Mesodermal cell (in vitro differentiated cells): ENCODE measurements at regions not wholly inside any gene's neighbourhood (a gene's known extent, or its start where the extent isn't known, plus 50 kb on each side); places are given as distances from the start of the nearest gene placed in this dataset.

Experiments
- H3K27ac ChIP-seq: 2 replicates; pipeline ENCODE4 v1.7.0; 2013; ENCODE audit warnings: mild to moderate bottlenecking, low read depth, low read length, moderate library complexity; ENCODE audit not compliant: severe bottlenecking
- H3K36me3 ChIP-seq: 2 replicates; pipeline ENCODE4 v1.7.1; 2013; ENCODE audit warnings: mild to moderate bottlenecking, low read length, moderate library complexity; ENCODE audit not compliant: control insufficient read depth, insufficient read depth
- H3K4me1 ChIP-seq: one replicate; pipeline ENCODE4 v1.7.1; 2013; ENCODE audit warnings: mild to moderate bottlenecking, low read length; ENCODE audit not compliant: insufficient read depth, control insufficient read depth, poor library complexity, severe bottlenecking
- H3K4me3 ChIP-seq: 2 replicates; pipeline ENCODE4 v1.7.0; 2013; ENCODE audit warnings: low read length, control low read depth, mild to moderate bottlenecking; ENCODE audit not compliant: insufficient read depth, poor library complexity, severe bottlenecking; ENCODE audit errors: extremely low read depth
- H3K9me3 ChIP-seq: 2 replicates; pipeline ENCODE4 v1.7.1; 2013; ENCODE audit warnings: mild to moderate bottlenecking, low read length, moderate library complexity; ENCODE audit not compliant: control insufficient read depth
- WGBS, 2 experiments: methylation state at CpG; one replicate each; pipeline ENCODE4 v1.1.5; 2013; ENCODE audit warnings: missing lambda C conversion rate in 2 of 2; ENCODE audit not compliant: insufficient coverage in 2 of 2; 5-methylcytosine and 5-hydroxymethylcytosine counted together

- 92 to 96% methylated on average over 34 to 37 of the region's 39 CpGs for WGBS, 2 experiments
- no peak overlapping the region for H3K4me3 ChIP-seq
- H3K27ac ChIP-seq = no peak overlapping the region
- no peaks in the 10 kb centered on the region for H3K36me3 ChIP-seq
- H3K9me3 ChIP-seq = no peaks in the 10 kb centered on the region
- no peaks in the 10 kb centered on the region for H3K4me1 ChIP-seq
Measured at GRCh38 chr2:81481242-81481993, 1176.9 kb upstream of the LRRTM1 start.

- H3K4me1 ChIP-seq = no peaks in the 10 kb centered on the region
- H3K36me3 ChIP-seq = no peaks in the 10 kb centered on the region
- 96 to 97% methylated on average over 14 to 29 of the region's 29 CpGs for WGBS, 2 experiments
- H3K9me3 ChIP-seq = no peaks in the 10 kb centered on the region
- H3K4me3 ChIP-seq = no peak overlapping the region
- H3K27ac ChIP-seq = no peak overlapping the region
Measured at GRCh38 chr2:81467096-81467495, 1162.5 kb upstream of the LRRTM1 start.

GRCh38 chr2:81462420-81462819 lies 1157.9 kb upstream of the LRRTM1 start:
- Histone ChIP-seq H3K36me3 (no peaks in the 10 kb centered on the region), H3K27ac (no peak overlapping the region), H3K4me1 (no peaks in the 10 kb centered on the region), H3K9me3 (no peaks in the 10 kb centered on the region), H3K4me3 (no peak overlapping the region)
- 86 to 88% methylated on average over 1 to 2 of the region's 2 CpGs for WGBS, 2 experiments

GRCh38 chr2:81445176-81445575 lies 1140.6 kb upstream of the LRRTM1 start:
- no peak overlapping the region for H3K27ac ChIP-seq
- WGBS, 2 experiments = 17% methylated on average over 1 of the region's 1 CpG; no CpG with 5 or more reads in 1 of the 2 experiments

GRCh38 chr2:81437456-81438000 lies 1133.0 kb upstream of the LRRTM1 start:
- WGBS, 2 experiments = 88 to 100% methylated on average over 1 of the region's 4 CpGs
- no peak overlapping the region for H3K27ac ChIP-seq
- H3K36me3 ChIP-seq = no peaks in the 10 kb centered on the region
- H3K4me3 ChIP-seq = no peak overlapping the region
- no peaks in the 10 kb centered on the region for H3K9me3 ChIP-seq
- H3K4me1 ChIP-seq = no peaks in the 10 kb centered on the region

More at GRCh38 chr2:81445176-81445575, 1140.6 kb upstream of the LRRTM1 start:
- Histone ChIP-seq H3K4me3 (no peak overlapping the region), H3K36me3 (no peaks in the 10 kb centered on the region), H3K9me3 (no peaks in the 10 kb centered on the region), H3K4me1 (no peaks in the 10 kb centered on the region)

GRCh38 chr2:81436256-81436655 lies 1131.7 kb upstream of the LRRTM1 start:
- Histone ChIP-seq H3K27ac (no peak overlapping the region), H3K4me1 (no peaks in the 10 kb centered on the region), H3K9me3 (no peaks in the 10 kb centered on the region), H3K4me3 (no peak overlapping the region), H3K36me3 (no peaks in the 10 kb centered on the region)
- 64 to 95% methylated on average over 3 to 4 of the region's 6 CpGs for WGBS, 2 experiments

GRCh38 chr2:81412681-81413080 lies 1108.1 kb upstream of the LRRTM1 start:
- Histone ChIP-seq H3K36me3 (no peaks in the 10 kb centered on the region), H3K4me1 (no peaks in the 10 kb centered on the region), H3K9me3 (no peaks in the 10 kb centered on the region), H3K27ac (no peak overlapping the region), H3K4me3 (no peak overlapping the region)
- WGBS, 2 experiments = 58 to 65% methylated on average over 2 of the region's 3 CpGs

GRCh38 chr2:81403508-81403907 lies 1099.0 kb upstream of the LRRTM1 start:
- H3K4me1 ChIP-seq = no peaks in the 10 kb centered on the region
- H3K36me3 ChIP-seq = no peaks in the 10 kb centered on the region
- no peak overlapping the region for H3K27ac ChIP-seq
- no peak overlapping the region for H3K4me3 ChIP-seq
- no peaks in the 10 kb centered on the region for H3K9me3 ChIP-seq
- no CpG with 5 or more reads among the region's 2 CpGs for WGBS, 2 experiments

GRCh38 chr2:81396417-81397019 lies 1092.0 kb upstream of the LRRTM1 start:
- Histone ChIP-seq H3K9me3 (no peaks in the 10 kb centered on the region), H3K4me3 (no peak overlapping the region), H3K36me3 (no peaks in the 10 kb centered on the region), H3K4me1 (no peaks in the 10 kb centered on the region), H3K27ac (no peak overlapping the region)
- WGBS, 2 experiments = 84 to 89% methylated on average over 2 of the region's 4 CpGs

GRCh38 chr2:81395746-81396145 lies 1091.2 kb upstream of the LRRTM1 start:
- Histone ChIP-seq H3K27ac (no peak overlapping the region), H3K4me1 (no peaks in the 10 kb centered on the region), H3K4me3 (no peak overlapping the region), H3K36me3 (no peaks in the 10 kb centered on the region), H3K9me3 (no peaks in the 10 kb centered on the region)
- WGBS, 2 experiments = 100% methylated on average over 1 of the region's 2 CpGs

- Histone ChIP-seq H3K9me3 (peaks cover 7% of the 10 kb centered on the region), H3K4me3 (no peak overlapping the region), H3K27ac (no peak overlapping the region), H3K4me1 (no peaks in the 10 kb centered on the region), H3K36me3 (no peaks in the 10 kb centered on the region)
- WGBS, 2 experiments = 80% methylated on average over 1 of the region's 3 CpGs; no CpG with 5 or more reads in 1 of the 2 experiments
Measured at GRCh38 chr2:81389203-81389602, 1084.7 kb upstream of the LRRTM1 start.
